ACC112 (cell line): ENCODE measurements at regions not wholly inside any gene's neighbourhood (a gene's known extent, or its start where the extent isn't known, plus 50 kb on each side); places are given as distances from the start of the nearest gene placed in this dataset.

Experiments
- H2AFZ ChIP-seq: fragments of 200-600 bp; sonication (generic); one replicate; pipeline ENCODE4 v1.6.0; 2017; ENCODE audit warnings: antibody characterized with exemption, low read length; ENCODE audit not compliant: unreplicated experiment
- H3K27ac ChIP-seq: fragments of 200-600 bp; sonication (generic); 2 replicates; pipeline ENCODE4 v1.5.1; 2014; ENCODE audit warnings: low read depth, mild to moderate bottlenecking, antibody characterized with exemption, low read length, moderate library complexity
- H3K27me3 ChIP-seq: fragments of 200-600 bp; sonication (generic); 2 replicates; pipeline ENCODE4 v1.6.1; 2014; ENCODE audit warnings: mild to moderate bottlenecking, antibody characterized with exemption, low read length, moderate library complexity, mixed read lengths; ENCODE audit not compliant: insufficient read depth
- H3K36me3 ChIP-seq: fragments of 200-600 bp; sonication (generic); 2 replicates; pipeline ENCODE4 v1.6.1; 2016; ENCODE audit warnings: mild to moderate bottlenecking, antibody characterized with exemption, low read length, moderate library complexity, mixed read lengths; ENCODE audit not compliant: insufficient read depth
- H3K4me1 ChIP-seq: fragments of 200-600 bp; sonication (generic); one replicate; pipeline ENCODE4 v1.6.1; 2016; ENCODE audit warnings: low read length, mixed read lengths; ENCODE audit not compliant: insufficient read depth, unreplicated experiment, control insufficient read depth
- H3K4me3 ChIP-seq: fragments of 200-600 bp; sonication (generic); 2 replicates; pipeline ENCODE4 v1.5.1; 2014; ENCODE audit warnings: mild to moderate bottlenecking, low read depth, low read length
- H3K79me2 ChIP-seq: fragments of 200-600 bp; sonication (generic); one replicate; pipeline ENCODE4 v1.6.0; 2016; ENCODE audit warnings: low read length; ENCODE audit not compliant: control insufficient read depth, unreplicated experiment, insufficient read depth

DNA sequence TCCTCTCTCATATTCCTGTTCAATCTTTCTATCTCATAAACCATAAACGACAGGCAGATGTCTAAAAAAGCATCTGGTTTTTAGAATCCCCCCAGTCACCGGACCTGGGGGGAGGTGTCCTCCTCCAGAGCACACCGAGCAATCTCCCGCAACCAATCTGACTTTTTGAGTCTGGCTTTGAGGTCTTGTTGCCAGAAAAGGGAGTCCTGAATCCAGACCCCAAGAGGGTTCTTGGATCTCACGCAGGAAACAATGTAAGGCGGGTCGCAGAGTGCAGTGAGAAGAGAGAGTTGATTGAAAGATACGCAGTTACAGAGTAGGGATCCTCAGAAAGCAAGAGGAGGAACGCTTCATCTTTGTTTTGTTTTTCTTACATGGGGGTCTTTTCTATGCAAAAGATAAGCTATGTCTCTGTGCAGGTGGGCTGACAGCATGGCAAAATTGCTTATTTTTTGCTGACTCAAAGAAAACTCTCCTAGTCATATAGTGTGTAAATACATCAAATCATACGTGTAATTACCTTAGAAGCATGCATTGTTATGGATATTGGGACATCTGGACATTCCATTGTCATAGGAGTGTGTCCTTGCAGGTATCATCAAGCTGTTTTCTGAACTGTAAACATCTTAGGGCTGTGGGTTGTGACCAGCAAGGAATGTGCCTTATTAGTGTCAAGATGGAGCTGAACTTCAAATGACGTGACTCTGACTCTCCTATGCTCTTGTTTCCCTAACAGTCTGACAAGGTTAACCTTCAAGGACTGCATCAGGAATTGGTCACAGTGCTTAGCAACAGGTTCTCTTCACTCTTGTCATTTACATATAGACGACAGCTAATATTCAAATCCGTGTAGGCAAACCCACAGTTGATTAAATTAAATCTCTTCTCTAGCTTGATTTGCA, 159.3 kb upstream of the DAPK1 start:
- H3K79me2 ChIP-seq, result no peaks in the 10 kb centered on the region
- no peak overlapping the region for H2AFZ ChIP-seq
- H3K27ac ChIP-seq, result no peak overlapping the region
- H3K4me3 ChIP-seq, result no peak overlapping the region
- H3K27me3 ChIP-seq, result peaks cover 5% of the 10 kb centered on the region; the same call in 1 of the 2 replicates
- no peaks in the 10 kb centered on the region for H3K36me3 ChIP-seq
- peaks cover 9% of the 10 kb centered on the region for H3K4me1 ChIP-seq

DNA sequence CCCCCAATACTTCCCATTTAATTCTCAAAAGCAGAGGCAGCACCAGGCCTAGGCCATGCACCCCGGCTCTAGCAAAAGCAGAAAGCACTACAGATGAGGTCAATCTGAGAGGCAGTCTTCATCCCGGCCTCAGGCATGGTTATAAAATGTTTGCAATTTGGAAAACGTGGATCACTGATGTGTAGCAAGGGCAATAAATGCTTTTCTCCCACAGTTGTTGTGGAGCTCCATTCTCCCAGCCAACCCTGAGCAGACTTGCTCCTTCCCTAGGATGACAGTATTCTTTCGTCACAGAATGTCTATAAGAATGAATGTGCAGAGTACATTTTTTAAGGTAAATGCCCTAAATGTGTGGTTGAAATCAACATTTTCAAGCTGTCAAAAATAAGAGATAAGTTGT, 157.3 kb upstream of the DAPK1 start:
- H3K4me3 ChIP-seq, result no peak overlapping the region
- peaks cover 9% of the 10 kb centered on the region for H3K4me1 ChIP-seq
- H3K27me3 ChIP-seq, result peaks cover 10% of the 10 kb centered on the region
- no peak overlapping the region for H3K27ac ChIP-seq
- H2AFZ ChIP-seq, result no peak overlapping the region
- no peaks in the 10 kb centered on the region for H3K79me2 ChIP-seq
- H3K36me3 ChIP-seq, result no peaks in the 10 kb centered on the region

DNA sequence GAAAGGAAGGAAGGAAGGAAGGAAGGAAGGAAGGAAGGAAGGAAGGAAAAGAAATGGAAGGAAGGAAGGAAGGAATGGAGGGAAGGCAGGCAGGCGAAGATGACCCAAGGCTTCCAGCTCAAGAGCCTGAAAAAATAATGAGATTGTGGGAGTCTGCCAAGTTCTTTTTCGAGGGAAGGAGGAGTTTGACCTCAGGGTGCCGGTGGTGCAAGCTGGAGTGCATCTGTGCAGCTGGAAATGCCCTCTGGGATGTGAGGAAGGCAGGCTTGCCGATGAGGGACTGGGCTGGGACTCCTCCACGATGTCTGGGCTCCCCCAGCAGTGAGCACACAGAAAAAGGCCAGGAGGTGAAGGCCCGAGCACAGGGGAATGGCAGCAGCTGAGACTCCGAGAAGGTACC, 154.9 kb upstream of the DAPK1 start:
- no peak overlapping the region for H3K27ac ChIP-seq
- no peaks in the 10 kb centered on the region for H3K36me3 ChIP-seq
- H3K27me3 ChIP-seq, result peaks cover 10% of the 10 kb centered on the region
- H3K4me3 ChIP-seq, result no peak overlapping the region
- no peaks in the 10 kb centered on the region for H3K79me2 ChIP-seq
- peaks cover 2% of the 10 kb centered on the region for H3K4me1 ChIP-seq
- no peak overlapping the region for H2AFZ ChIP-seq

DNA sequence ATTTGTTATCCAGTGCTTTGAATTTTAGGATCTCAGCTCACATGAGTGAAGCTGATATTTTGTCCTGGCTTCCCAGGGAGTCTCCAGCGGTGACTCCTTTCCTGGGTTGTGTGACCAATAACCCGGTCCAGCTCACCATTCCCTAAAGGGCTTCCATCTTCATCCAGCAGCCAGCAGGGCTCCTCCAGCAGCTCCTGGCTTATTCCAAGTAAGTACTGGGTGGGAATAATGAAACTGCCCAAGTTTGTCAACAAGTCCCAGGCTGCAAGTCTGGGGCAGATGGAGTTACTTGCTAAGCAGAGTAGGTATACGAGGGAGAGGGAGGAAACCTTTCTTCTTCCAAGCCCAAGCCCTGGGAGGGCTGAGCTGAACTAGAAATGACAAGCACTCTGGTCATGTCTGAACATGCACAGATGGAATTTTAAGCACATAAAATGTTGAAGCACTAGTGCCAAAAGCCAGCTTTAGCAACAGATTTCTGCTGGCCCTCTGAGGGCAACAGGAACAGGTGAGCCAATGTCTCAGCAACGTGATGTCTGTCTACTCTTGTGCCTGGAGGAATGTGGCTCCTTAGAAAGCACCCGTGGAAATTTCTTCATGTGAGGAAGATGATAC, 153.7 kb upstream of the DAPK1 start:
- Histone ChIP-seq H3K27me3 (peaks cover 4% of the 10 kb centered on the region), H3K4me1 (no peaks in the 10 kb centered on the region), H3K79me2 (no peaks in the 10 kb centered on the region), H3K27ac (no peak overlapping the region), H2AFZ (no peak overlapping the region), H3K36me3 (no peaks in the 10 kb centered on the region), H3K4me3 (no peak overlapping the region)

DNA sequence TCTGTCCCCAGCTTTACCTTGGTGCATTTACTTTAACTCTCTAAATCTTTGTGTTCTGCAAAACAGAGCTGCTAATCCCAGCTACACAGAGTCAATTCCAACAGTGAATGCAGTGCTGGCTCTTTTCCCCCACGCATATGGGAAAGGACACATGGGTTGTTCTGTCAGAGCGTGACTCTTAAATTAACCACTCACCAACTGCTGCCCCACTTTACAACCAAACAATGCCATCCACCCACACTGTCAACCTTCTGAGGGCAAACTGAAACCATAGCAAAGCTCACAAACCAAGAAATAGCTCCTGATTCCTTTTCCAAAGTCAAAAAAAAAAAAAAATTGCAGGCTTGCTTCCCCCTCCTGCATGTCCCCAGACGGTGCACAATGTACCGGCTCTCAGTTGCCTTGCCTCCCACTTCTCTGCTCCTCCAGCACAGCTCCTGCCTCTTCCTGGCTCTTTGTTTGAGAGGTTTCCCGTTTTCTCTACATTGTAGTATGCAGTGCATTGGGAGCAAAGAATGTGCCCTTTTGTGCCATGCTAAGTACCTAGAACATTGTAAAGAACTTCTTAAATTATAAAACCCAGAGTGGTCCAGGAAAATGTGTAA, 151.5 kb upstream of the DAPK1 start:
- H3K27me3 ChIP-seq, result peaks cover 4% of the 10 kb centered on the region
- no peaks in the 10 kb centered on the region for H3K79me2 ChIP-seq
- no peak overlapping the region for H3K27ac ChIP-seq
- no peak overlapping the region for H3K4me3 ChIP-seq
- no peaks in the 10 kb centered on the region for H3K36me3 ChIP-seq
- no peaks in the 10 kb centered on the region for H3K4me1 ChIP-seq
- H2AFZ ChIP-seq, result no peak overlapping the region

DNA sequence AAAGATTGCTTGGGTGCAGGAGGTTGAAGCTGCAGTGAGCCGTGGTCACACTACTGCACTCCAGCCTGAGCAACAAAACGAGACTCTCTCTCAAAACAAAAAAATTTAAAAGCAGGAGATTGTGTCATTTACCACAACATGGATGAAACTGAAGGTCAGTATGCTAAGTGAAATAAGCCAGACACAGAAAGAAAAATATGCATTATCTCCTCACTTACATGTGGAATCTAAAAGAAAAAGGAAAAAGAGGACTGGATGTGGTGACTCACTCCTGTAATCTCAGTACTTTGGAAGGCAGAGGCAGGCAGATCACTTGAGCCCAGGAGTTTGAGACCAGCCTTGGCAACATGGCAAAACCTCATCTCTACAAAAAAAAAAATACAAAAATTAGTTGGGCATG, 146.8 kb upstream of the DAPK1 start:
- H3K27me3 ChIP-seq, result no peaks in the 10 kb centered on the region
- H3K4me1 ChIP-seq, result no peaks in the 10 kb centered on the region
- H3K4me3 ChIP-seq, result no peak overlapping the region
- no peak overlapping the region for H2AFZ ChIP-seq
- no peaks in the 10 kb centered on the region for H3K79me2 ChIP-seq
- H3K27ac ChIP-seq, result no peak overlapping the region
- H3K36me3 ChIP-seq, result no peaks in the 10 kb centered on the region

DNA sequence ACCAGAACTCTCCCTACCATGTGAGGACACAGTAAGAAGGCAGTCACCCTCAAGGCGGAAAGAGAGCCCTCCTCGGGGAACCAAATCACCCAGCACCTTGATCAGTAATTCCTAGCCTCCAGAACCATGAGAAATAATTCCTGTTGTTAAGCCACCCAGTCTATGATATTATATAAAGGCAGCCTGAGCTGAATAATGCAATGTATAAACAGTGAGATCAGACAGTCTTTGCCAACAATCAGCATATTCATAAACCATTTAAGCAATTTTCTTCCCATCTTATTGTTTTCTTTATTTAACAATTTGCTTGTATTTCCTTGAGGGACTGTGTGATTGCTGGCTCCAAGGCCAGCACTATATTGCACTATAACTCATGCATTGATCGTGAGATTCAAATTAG, 144.4 kb upstream of the DAPK1 start:
- Histone ChIP-seq H2AFZ (no peak overlapping the region), H3K4me3 (no peak overlapping the region), H3K36me3 (no peaks in the 10 kb centered on the region), H3K79me2 (no peaks in the 10 kb centered on the region), H3K27me3 (no peaks in the 10 kb centered on the region), H3K4me1 (no peaks in the 10 kb centered on the region), H3K27ac (no peak overlapping the region)

DNA sequence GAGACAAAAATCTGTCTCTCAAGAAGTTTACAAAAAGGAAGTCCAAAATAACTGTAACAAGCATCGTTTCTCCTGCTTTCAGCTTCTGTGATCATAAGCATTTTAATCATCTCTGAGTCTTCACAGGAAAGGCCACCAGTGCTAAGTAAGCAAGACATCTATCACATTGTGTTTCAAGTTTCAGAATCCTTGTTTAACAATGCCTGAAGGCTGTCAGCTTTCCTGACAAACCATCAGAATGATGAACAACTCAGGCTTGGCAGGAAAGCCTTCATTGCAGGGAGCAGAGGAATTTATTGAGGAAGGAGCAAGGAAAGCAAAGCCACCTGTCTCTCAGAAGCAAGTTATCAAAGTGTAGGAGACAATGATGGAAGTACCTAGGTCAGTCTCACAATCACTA, 143.5 kb upstream of the DAPK1 start:
- Histone ChIP-seq H3K27ac (no peak overlapping the region), H3K27me3 (no peaks in the 10 kb centered on the region), H3K79me2 (no peaks in the 10 kb centered on the region), H3K4me1 (no peaks in the 10 kb centered on the region), H3K4me3 (no peak overlapping the region), H2AFZ (no peak overlapping the region), H3K36me3 (no peaks in the 10 kb centered on the region)

DNA sequence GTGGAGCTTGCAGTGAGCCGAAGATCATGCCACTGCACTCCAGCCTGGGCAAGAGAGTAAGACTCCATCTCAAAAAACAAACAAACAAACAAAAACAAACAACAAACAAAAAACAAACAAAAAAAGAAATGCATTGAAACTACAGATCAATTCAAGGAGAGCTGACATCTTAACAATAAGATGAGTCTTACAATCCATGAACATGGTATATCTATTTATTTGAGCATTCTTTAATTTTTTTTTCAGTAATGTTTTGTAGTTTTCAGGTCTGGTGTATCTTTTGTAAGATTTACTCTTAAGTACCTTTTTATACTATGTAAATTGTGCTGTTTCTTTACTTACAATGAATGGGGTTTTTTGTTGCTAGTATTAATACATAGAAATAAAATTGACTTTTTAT, 140.1 kb upstream of the DAPK1 start:
- no peak overlapping the region for H2AFZ ChIP-seq
- H3K27ac ChIP-seq, result no peak overlapping the region

DNA sequence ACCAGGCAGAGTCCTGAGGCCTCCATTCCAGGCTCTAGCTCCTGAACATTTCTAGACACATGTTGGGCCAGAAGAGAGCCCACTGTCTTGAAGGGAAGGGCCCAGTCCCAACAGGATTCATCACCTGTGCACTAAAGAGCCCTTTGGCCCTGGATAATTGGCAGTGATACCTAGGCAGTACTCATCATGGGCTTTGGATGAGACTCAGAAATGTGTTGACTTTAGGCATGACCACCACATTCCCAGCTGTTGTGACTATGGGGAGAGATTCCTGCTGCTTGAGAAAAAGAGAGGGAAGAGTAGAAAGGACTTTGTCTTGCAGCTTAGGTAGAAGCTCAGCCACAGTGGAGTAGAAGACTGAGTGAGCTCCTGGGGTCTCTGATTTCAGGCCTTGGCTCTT, 138.4 kb upstream of the DAPK1 start:
- H3K27ac ChIP-seq, result no peak overlapping the region
- no peak overlapping the region for H2AFZ ChIP-seq

More for the DNA sequence above, 140.1 kb upstream of the DAPK1 start:
- Histone ChIP-seq H3K79me2 (no peaks in the 10 kb centered on the region), H3K4me1 (no peaks in the 10 kb centered on the region), H3K4me3 (no peak overlapping the region), H3K27me3 (no peaks in the 10 kb centered on the region; the same call in 1 of the 2 replicates), H3K36me3 (no peaks in the 10 kb centered on the region)

More for the DNA sequence above, 138.4 kb upstream of the DAPK1 start:
- no peaks in the 10 kb centered on the region for H3K36me3 ChIP-seq
- no peak overlapping the region for H3K4me3 ChIP-seq
- H3K4me1 ChIP-seq, result no peaks in the 10 kb centered on the region
- no peaks in the 10 kb centered on the region; the same call in 1 of the 2 replicates for H3K27me3 ChIP-seq
- H3K79me2 ChIP-seq, result no peaks in the 10 kb centered on the region
